NCI-H524 (cell line): ENCODE measurements at regions not wholly inside any gene's neighbourhood (a gene's known extent, or its start where the extent isn't known, plus 50 kb on each side); places are given as distances from the start of the nearest gene placed in this dataset.

Experiments used
- DNase-seq, 2 experiments: peaks; one replicate each; lab custom pipeline; 2025; lab: John Stamatoyannopoulos, UW

GRCh38 chr12:42859612-42860011 lies 270.1 kb upstream of the PRICKLE1 start:
- no peak for DNase-seq

GRCh38 chr12:42857106-42857505 lies 267.6 kb upstream of the PRICKLE1 start:
- no peak for DNase-seq

- DNase-seq: no peak
Observed at GRCh38 chr12:42855362-42855950, 265.9 kb upstream of the PRICKLE1 start.

- DNase-seq: no peak
Observed at GRCh38 chr12:42854826-42855225, 265.3 kb upstream of the PRICKLE1 start.

GRCh38 chr12:42854208-42854607 lies 264.7 kb upstream of the PRICKLE1 start:
- no peak for DNase-seq

- DNase-seq: no peak
Observed at GRCh38 chr12:42853370-42854140, 264.0 kb upstream of the PRICKLE1 start.

GRCh38 chr12:42846782-42847181 lies 257.2 kb upstream of the PRICKLE1 start:
- DNase-seq: no peak

- DNase-seq: no peak
Observed at GRCh38 chr12:42834062-42834461, 244.5 kb upstream of the PRICKLE1 start.

GRCh38 chr12:42828836-42829235 lies 239.3 kb upstream of the PRICKLE1 start:
- no peak for DNase-seq

GRCh38 chr12:42824327-42824726 lies 234.8 kb upstream of the PRICKLE1 start:
- no peak for DNase-seq

GRCh38 chr12:42823679-42824078 lies 234.1 kb upstream of the PRICKLE1 start:
- DNase-seq: no peak

- no peak for DNase-seq
Observed at GRCh38 chr12:42819846-42820245, 230.3 kb upstream of the PRICKLE1 start.

- no peak for DNase-seq
Observed at GRCh38 chr12:42815068-42815467, 225.5 kb upstream of the PRICKLE1 start.

- DNase-seq: no peak
Observed at GRCh38 chr12:42812871-42813270, 223.3 kb upstream of the PRICKLE1 start.

GRCh38 chr12:42812086-42812485 lies 222.5 kb upstream of the PRICKLE1 start:
- DNase-seq: no peak

- DNase-seq: peak in 1 of 2 experiments; percentile 13
Observed at GRCh38 chr12:42810006-42810405, 220.5 kb upstream of the PRICKLE1 start.

GRCh38 chr12:42809226-42809625 lies 219.7 kb upstream of the PRICKLE1 start:
- no peak for DNase-seq

GRCh38 chr12:42807766-42808165 lies 218.2 kb upstream of the PRICKLE1 start:
- no peak for DNase-seq

GRCh38 chr12:42807251-42807650 lies 217.7 kb upstream of the PRICKLE1 start:
- no peak for DNase-seq

- no peak for DNase-seq
Observed at GRCh38 chr12:42804928-42805327, 215.4 kb upstream of the PRICKLE1 start.

GRCh38 chr12:42802785-42803189 lies 213.2 kb upstream of the PRICKLE1 start:
- no peak for DNase-seq

- no peak for DNase-seq
Observed at GRCh38 chr12:42801271-42801670, 211.7 kb upstream of the PRICKLE1 start.

- no peak for DNase-seq
Observed at GRCh38 chr12:42799966-42800365, 210.4 kb upstream of the PRICKLE1 start.
